Panc1 (cell line): ENCODE measurements at regions not wholly inside any gene's neighbourhood (a gene's known extent, or its start where the extent isn't known, plus 50 kb on each side); places are given as distances from the start of the nearest gene placed in this dataset.

ENCODE experiments used
- POLR2AphosphoS5 ChIP-seq: IDR thresholded peaks from 2 replicates; pipeline ENCODE4 v1.6.1; 2012; ENCODE audit warnings: mild to moderate bottlenecking, low read depth, low read length, moderate library complexity
- SIN3A ChIP-seq: IDR thresholded peaks from 2 replicates; pipeline ENCODE4 v1.6.1; 2012; ENCODE audit warnings: low read depth, mild to moderate bottlenecking, low read length, moderate library complexity, borderline replicate concordance; ENCODE audit not compliant: insufficient read depth
- TF ChIP-seq, protein P1 (sequence below): fragments of 450-650 bp; IDR thresholded peaks from 2 replicates; pipeline ENCODE4 v1.5.1; 2017; ENCODE audit warnings: mild to moderate bottlenecking

DNA sequence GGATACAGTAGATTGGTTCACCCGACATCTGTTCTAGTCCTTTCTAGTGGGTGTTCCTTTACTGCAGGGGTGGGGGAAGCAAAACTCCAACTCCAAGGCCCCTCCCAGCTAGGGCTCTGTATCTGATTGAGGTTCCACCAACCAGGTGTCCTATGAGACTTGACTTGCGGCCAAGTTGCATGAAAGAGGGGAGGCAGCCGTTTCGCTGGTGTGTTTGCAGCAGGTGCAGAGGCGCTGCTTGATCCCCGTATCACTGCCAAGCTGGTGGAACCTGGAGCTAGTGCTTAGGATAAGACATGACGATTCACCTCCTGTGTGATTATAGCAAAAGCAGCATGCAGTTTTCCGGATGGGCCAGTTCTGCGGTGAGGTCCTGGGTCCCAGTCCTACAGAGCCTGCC lies 338.2 kb downstream of the UQCRFS1 start:
- TF ChIP-seq, protein P1, sequence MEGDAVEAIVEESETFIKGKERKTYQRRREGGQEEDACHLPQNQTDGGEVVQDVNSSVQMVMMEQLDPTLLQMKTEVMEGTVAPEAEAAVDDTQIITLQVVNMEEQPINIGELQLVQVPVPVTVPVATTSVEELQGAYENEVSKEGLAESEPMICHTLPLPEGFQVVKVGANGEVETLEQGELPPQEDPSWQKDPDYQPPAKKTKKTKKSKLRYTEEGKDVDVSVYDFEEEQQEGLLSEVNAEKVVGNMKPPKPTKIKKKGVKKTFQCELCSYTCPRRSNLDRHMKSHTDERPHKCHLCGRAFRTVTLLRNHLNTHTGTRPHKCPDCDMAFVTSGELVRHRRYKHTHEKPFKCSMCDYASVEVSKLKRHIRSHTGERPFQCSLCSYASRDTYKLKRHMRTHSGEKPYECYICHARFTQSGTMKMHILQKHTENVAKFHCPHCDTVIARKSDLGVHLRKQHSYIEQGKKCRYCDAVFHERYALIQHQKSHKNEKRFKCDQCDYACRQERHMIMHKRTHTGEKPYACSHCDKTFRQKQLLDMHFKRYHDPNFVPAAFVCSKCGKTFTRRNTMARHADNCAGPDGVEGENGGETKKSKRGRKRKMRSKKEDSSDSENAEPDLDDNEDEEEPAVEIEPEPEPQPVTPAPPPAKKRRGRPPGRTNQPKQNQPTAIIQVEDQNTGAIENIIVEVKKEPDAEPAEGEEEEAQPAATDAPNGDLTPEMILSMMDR = no peak
- TF ChIP-seq POLR2AphosphoS5 = no peak
- TF ChIP-seq SIN3A = no peak
